OCI-LY1 (cell line): ENCODE measurements at regions not wholly inside any gene's neighbourhood (a gene's known extent, or its start where the extent isn't known, plus 50 kb on each side); places are given as distances from the start of the nearest gene placed in this dataset.

Source experiments
- EZH2 ChIP-seq: fragments of 200-600 bp; sonication (generic), shearing (Covaris generic); IDR thresholded peaks from 2 replicates; pipeline ENCODE4 v1.8.0; 2017; ENCODE audit warnings: borderline replicate concordance, mixed run types, mild to moderate bottlenecking, antibody characterized with exemption, low read length, moderate library complexity, mixed read lengths
- TF ChIP-seq, protein P1 (sequence below): fragments of 200-600 bp; sonication (generic), shearing (Covaris generic); IDR thresholded peaks from 2 replicates; pipeline ENCODE4 v1.5.1; 2017; ENCODE audit warnings: mild to moderate bottlenecking, antibody characterized with exemption, low read length, moderate library complexity, mixed read lengths

DNA sequence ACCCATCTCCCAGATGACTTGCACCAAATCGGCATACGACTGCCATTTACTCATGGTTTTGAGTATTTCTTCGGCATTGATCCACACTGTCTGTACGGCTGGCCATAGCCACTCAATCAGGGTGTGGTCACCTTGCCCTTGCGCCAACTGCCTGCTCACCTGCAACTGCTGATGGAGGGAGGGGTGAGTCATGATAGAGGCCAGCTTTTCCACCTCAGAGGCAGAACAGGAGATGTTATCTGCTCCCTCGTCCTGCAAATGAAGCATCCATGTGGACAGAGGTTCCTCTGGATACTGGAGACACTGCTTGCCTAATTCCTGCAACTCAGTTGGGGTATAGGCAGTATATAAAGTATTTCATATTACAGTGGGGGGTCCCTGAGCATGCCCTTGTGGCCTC lies 85.6 kb upstream of the ATP10B start:
- TF ChIP-seq, protein P1, sequence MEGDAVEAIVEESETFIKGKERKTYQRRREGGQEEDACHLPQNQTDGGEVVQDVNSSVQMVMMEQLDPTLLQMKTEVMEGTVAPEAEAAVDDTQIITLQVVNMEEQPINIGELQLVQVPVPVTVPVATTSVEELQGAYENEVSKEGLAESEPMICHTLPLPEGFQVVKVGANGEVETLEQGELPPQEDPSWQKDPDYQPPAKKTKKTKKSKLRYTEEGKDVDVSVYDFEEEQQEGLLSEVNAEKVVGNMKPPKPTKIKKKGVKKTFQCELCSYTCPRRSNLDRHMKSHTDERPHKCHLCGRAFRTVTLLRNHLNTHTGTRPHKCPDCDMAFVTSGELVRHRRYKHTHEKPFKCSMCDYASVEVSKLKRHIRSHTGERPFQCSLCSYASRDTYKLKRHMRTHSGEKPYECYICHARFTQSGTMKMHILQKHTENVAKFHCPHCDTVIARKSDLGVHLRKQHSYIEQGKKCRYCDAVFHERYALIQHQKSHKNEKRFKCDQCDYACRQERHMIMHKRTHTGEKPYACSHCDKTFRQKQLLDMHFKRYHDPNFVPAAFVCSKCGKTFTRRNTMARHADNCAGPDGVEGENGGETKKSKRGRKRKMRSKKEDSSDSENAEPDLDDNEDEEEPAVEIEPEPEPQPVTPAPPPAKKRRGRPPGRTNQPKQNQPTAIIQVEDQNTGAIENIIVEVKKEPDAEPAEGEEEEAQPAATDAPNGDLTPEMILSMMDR, result no peak
- TF ChIP-seq EZH2, result no peak
